Left lung (tissue), 4 donors: ENCODE measurements at regions not wholly inside any gene's neighbourhood (a gene's known extent, or its start where the extent isn't known, plus 50 kb on each side); places are given as distances from the start of the nearest gene placed in this dataset.

Source experiments
- ATAC-seq: fragments of 200-7000 bp; cut with Tn5 transposase; one replicate; pipeline ENCODE4 v1.9.1; 2020; ENCODE audit warnings: moderate library complexity
- DNase-seq, 4 donors: peaks; one replicate each; pipeline ENCODE4 v3.0.0-alpha.2; 2013 to 2020
- H3K27ac ChIP-seq, 2 donors: fragments of 200-600 bp; sonication (generic) in 1 of 2; one replicate each; pipeline versions ENCODE4 v1.5.0 to v1.8.0; 2020 to 2021
- H3K27me3 ChIP-seq, 2 donors: fragments of 200-600 bp; sonication (generic) in 1 of 2; one replicate each; pipeline versions ENCODE4 v1.5.0 to v1.8.0; 2020 to 2021
- H3K36me3 ChIP-seq, 2 donors: fragments of 200-600 bp; sonication (generic) in 1 of 2; one replicate each; pipeline versions ENCODE4 v1.5.0 to v1.8.0; 2020 to 2021
- H3K4me1 ChIP-seq, 2 donors: fragments of 200-600 bp; one replicate each; pipeline ENCODE4 v1.8.0; 2021
- H3K4me3 ChIP-seq, 2 donors: fragments of 200-600 bp; sonication (generic) in 1 of 2; one replicate each; pipeline versions ENCODE4 v1.5.0 to v1.8.0; 2020 to 2021; ENCODE audit warnings: mild to moderate bottlenecking in 1 of 2
- H3K9me3 ChIP-seq, 2 donors: fragments of 200-600 bp; sonication (generic) in 1 of 2; one replicate each; pipeline versions ENCODE4 v1.5.0 to v1.8.0; 2020 to 2021
- CTCF ChIP-seq, 2 donors: fragments of 200-600 bp; sonication (generic) in 1 of 2; IDR thresholded peaks; one replicate each; pipeline versions ENCODE4 v1.5.0 to v1.8.0; 2021; ENCODE audit warnings: antibody characterized with exemption in 2 of 2
- intact Hi-C, 2 donors: fragments of 100-400 bp; cut with DNase I; formaldehyde crosslinking; loops; one replicate each; pipeline versions ENCODE4 v1.11.2 to v1.14.2; 2022
- donor health status: DM: no; HTN: yes; CAD: no.
- donor health status: DM: no; HTN: no; CAD: no.

DNA sequence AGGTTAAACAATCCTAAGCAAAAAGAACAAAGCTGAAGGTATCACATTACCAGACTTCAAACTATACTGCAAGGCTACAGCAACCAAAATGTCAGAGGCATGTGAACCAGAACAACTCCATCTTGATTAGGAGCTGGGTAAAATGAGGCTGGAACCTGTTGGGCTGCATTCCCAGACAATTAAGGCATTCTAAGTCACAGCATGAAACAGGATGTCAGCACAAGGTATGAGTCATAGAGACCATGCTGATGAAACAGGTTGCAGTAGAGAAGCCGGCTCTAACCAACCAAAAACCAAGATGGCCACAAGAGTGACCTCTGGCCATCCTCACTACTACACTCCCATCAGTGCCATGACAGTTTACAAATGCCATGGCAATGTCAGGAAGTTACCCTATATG, 252.0 kb downstream of the RASEF start:
- H3K4me1 ChIP-seq, result no peaks in the 10 kb centered on the region
- no peaks in the 10 kb centered on the region for H3K36me3 ChIP-seq
- peak; percentile 19 for ATAC-seq
- no peaks in the 10 kb centered on the region for H3K27me3 ChIP-seq
- H3K27ac ChIP-seq, result no peak overlapping the region
- H3K4me3 ChIP-seq, result no peak overlapping the region
- intact Hi-C loops, result no loop called here
- TF ChIP-seq CTCF (IDR thresholded peaks at IDR 0.05), result no peak
- H3K9me3 ChIP-seq, result no peaks in the 10 kb centered on the region
- no peak for DNase-seq

DNA sequence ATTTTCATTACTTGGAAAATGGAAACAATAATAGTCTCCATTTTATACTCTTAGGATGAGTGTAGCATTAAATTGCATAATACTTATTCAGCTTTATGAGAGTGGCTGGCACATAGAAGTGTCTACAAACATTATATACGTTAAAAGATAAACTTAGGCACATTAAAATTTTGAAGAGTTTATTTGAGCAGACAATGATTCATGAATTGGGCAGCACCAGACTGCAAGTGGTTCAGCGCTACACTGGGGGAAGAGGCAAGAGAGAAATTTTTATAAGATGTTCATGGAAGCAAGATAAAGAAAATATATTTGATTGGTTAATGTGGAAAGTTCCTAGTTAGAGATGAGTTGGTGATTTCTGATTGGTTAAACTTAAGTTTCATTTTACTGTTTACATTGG, 243.7 kb downstream of the RASEF start:
- Histone ChIP-seq H3K27me3 (no peaks in the 10 kb centered on the region), H3K27ac (no peak overlapping the region), H3K36me3 (no peaks in the 10 kb centered on the region), H3K9me3 (no peaks in the 10 kb centered on the region), H3K4me1 (no peaks in the 10 kb centered on the region), H3K4me3 (no peak overlapping the region)
- intact Hi-C loops, result no loop called here
- no peak for TF ChIP-seq CTCF (IDR thresholded peaks at IDR 0.05)
- ATAC-seq, result no peak
- no peak for DNase-seq

DNA sequence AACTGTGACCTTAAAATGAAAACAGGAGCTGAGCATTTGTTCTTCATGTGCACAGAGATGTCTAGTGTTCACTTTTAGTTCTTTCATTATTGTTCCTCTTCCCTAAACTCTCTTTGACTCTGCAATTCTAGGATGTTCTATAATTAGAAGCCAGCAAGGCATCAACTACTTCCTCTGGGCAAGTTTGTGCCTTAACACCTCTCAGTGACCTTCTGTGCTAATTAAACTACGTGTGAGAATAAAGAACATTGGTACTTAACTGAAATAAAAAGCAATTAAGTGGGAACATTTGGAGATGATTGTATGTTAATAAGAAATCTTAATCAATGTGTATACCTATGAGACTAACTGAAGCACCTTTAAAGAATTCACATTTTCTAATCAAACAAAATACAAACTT, 242.8 kb downstream of the RASEF start:
- ATAC-seq, result no peak
- no peak for TF ChIP-seq CTCF (IDR thresholded peaks at IDR 0.05)

GRCh38 chr9:82829818-82830217, 233.1 kb downstream of the RASEF start:
- Histone ChIP-seq H3K4me1 (no peaks in the 10 kb centered on the region), H3K4me3 (no peak overlapping the region), H3K36me3 (no peaks in the 10 kb centered on the region), H3K27me3 (no peaks in the 10 kb centered on the region), H3K9me3 (no peaks in the 10 kb centered on the region), H3K27ac (no peak overlapping the region)
- ATAC-seq (no peak), DNase-seq (no peak)
- intact Hi-C loops, result no loop called here
- no peak for TF ChIP-seq CTCF (IDR thresholded peaks at IDR 0.05)

More for the DNA sequence above, 242.8 kb downstream of the RASEF start:
- H3K27me3 ChIP-seq, result no peaks in the 10 kb centered on the region
- no peak overlapping the region for H3K27ac ChIP-seq
- no peaks in the 10 kb centered on the region for H3K4me1 ChIP-seq
- no peaks in the 10 kb centered on the region for H3K9me3 ChIP-seq
- H3K36me3 ChIP-seq, result no peaks in the 10 kb centered on the region
- DNase-seq, result no peak
- H3K4me3 ChIP-seq, result no peak overlapping the region
- intact Hi-C loops, result no loop called here

DNA sequence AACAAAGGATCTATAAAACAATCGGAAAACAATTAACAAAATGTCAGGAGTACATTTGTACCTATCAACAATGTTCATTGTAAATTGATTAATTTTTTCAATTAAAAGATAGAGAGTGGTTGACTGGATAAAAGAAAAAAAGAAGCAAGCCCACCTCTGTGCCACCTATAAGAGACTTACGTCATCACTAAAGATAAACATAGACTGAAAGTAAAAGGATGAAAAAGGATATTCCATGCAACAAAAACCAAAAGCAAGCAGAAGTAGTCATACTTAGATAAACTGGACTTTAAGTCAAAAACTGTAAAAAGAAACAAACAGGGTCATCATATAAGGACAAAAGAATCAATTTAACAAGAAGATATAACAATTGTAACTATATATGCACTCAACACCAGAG, 197.4 kb downstream of the RASEF start:
- Histone ChIP-seq H3K27ac (no peak overlapping the region), H3K9me3 (no peaks in the 10 kb centered on the region), H3K36me3 (no peaks in the 10 kb centered on the region), H3K4me1 (no peaks in the 10 kb centered on the region), H3K4me3 (no peak overlapping the region), H3K27me3 (no peaks in the 10 kb centered on the region)
- intact Hi-C loops, result no loop called here
- DNase-seq (no peak), ATAC-seq (no peak)
- no peak for TF ChIP-seq CTCF (IDR thresholded peaks at IDR 0.05)
